ENCODE measurements at regions not wholly inside any gene's neighbourhood (a gene's known extent, or its start where the extent isn't known, plus 50 kb on each side); places are given as distances from the start of the nearest gene placed in this dataset.

DNA sequence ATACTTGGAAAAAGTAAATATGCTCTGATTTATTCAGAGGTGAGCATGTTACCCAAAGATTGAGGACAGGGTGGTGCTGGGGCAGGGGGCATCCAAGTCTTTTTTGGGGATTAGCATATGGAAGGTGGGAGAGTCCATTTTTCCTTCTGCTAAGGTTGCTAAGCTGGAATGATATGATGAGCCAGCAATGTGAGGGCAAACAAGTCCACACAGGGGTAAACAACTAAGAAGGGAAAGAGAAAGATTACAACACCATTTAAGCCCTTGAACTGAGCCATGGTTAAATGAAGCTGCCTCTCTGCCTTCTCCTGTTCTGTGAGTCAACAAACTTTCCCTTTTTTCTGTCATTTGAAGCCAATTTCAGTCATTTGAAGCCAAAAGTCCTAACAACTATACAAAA lies 89.0 kb downstream of the RPL22L1 start:
- DNase-seq (ENCODE audit: low read depth), result peak; percentile 92

DNA sequence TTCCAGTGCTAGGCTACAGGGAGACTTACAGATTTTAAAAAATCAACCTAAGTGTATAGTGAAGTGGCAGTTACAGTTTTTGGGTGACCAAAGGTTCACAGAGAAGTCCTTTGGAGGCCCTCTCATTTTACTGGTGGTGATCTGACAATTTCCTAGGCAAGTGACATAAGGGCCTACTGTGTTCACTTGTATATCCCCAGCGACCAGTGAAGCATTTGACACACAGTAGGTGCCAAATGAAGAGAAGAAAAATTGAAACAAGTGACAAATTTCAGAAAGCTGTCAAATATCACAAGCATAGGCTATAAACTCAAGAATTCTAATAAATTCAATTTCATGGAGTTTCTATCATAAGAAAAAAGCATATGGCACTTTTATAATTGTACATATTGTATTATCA lies 89.5 kb downstream of the RPL22L1 start:
- DNase-seq (ENCODE audit: low read depth), result no peak

DNA sequence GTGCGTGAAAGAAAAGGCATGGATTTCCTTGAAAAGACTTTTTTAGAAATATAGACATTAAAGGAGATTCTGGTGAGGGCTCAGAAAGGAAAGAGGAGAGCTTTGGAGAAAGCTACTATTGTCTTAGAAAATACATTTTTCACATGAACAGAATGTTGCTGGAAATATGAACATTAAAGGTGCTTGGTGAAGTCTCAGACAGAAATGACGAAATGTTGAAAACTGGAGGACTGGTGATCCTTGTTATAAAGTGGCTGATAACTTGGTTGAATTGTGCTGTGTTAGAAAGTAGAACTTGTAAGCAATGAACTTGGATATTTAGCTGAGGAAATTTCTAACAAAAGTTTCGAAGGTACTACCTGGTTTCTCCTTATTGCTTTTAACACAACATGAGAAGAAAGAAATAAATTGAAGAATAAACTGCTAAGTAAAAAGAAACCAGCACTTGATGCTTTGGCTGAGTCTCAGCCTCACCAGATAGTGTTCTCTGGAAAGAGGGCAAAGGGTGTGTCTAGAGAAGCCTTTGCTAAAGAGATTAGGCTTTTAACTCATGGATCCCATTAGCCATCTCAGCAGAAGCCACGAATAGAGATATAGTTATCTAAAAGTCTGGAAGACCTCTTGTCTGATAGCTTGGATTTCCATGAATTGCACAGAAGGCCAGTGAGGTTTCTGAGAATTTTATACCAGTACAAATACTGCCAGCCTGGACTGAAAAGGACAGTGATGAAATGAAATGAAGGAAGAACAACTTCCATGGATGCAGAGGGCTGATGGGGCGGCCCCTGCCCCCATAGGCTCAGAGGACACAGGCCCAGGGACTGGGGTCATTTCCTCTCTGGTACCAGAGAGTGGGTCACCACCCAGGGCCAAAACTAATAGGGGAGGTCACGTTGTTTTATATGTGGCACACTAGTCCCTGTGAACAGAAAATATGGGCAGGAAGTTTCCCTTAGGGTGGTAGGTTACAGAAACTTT lies 91.5 kb downstream of the RPL22L1 start:
- no peak for DNase-seq (ENCODE audit: low read depth)

DNA sequence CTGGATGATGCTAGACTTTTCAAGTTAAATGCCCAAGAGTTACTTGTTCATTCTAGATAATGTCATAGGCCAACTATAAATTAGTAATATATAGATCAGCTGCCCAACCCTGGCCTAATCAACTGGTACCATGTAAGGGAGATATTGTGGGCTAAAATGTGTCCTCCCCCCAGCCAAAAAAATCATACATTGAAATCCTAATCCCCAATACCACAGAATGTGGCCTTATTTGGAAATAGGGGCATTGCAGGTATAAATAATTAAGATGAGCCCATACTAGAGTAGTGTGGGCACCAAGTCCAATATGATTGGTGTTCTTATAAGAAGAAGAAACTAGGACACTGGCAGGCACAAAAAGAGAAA lies 92.5 kb downstream of the RPL22L1 start:
- DNase-seq (ENCODE audit: low read depth), result no peak

DNA sequence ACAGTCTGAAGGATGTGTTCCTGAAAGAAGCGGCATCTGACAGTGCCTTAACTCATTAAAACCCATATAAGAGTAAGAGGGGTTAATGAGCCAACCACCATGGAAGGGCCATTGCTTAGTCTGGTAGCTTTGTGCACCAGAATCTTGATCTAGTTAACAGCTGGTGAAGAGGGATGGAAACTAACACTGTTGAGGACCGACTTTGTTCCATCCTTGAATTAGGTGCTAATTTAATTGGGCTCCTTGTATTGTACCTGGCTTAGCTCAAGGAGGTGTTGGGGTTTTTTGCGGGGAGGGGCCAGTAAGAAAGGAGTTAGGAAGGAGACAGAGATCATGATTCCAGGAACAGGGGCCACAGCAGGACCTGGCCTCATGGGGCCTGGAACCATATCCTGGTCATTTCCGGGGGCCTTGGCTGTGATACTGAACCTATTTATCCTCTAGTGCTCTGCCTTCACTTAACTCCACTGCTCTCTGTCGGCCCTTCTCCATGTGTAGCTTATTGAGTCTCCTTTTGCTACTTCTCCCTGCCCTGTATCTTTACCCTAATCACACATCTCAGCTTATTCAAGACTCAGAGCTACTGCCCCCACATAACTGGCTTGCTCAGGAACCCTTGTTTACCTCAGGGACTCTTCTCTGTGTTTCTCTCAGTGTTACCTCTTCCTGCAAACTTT lies 93.0 kb downstream of the RPL22L1 start:
- DNase-seq (ENCODE audit: low read depth), result no peak

DNA sequence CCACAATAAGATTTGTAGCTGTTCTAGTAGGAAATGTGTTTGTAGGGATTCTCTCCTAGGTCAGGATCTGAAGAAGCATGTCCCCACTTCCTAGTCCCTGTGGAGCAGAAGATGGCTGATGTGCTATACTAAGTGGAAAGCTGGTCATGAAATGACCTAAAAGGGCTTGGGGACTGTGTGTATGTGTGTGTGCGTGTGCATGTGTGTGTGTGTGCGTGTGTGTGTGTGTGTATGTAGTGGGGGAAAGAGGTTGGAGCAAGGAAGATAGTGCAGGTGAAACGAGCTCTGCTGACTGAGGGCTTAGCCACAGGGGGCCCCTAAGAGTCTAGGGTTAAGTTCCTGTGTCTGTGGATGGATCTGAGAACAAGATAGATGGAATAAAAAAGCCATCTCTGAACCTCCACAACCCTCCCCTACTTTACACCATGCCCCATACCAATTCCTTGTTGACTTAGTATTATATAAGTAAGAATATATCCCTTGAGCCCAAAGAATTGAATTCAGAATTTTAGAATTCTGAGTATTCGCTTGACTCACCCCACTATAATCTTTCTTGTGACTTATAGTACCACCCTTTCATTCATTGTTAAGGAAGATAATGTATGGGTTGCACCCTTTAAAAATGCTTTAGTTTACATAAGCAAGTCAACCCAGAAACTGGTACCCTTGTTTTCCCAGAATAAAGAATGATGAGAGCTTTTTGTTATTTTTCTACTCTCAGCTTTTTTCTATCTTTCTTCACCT lies 96.1 kb downstream of the RPL22L1 start:
- DNase-seq (ENCODE audit: low read depth), result no peak

DNA sequence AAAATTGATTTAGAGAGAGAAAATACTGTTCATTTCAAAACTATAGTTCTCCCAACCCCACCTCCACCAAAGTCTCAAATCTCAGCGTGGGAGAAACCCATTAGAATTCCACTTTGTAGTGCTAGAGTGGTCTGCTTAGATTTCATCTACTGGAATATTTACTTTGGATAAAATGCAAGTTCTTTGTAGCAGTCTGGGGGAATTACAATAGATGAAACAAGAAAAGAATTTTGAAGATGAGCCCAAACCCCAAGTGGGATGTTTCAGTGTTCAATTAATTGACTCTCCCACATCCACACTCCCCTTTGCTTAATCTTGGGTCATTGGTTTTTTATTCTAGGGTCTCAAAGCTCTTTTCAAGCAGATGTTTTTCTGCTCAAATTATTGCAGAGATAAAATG lies 97.8 kb downstream of the RPL22L1 start:
- no peak for DNase-seq (ENCODE audit: low read depth)

DNA sequence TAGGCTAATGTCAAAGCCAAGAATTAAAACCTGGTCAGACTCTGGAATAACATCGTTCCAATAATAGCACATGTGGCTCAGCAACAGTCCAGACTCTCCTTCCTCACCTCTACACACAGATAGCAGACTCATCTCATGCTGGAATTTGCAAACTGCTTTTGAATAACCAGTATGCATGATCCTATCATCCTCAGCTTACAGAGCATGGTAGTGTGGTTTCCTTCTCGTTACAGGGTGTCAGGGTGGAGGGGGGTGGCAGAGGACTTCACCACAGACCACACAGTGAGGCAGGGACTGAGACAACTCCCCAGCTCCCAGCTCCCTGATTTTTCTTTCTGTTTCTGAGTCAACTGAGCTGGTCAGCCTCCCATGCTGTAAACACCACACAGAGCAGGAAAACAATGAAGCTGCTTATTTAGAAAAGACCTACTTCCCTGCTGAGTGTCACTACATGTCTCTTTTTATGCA lies 101.6 kb downstream of the RPL22L1 start:
- peak; percentile 54 for DNase-seq (ENCODE audit: low read depth)

DNA sequence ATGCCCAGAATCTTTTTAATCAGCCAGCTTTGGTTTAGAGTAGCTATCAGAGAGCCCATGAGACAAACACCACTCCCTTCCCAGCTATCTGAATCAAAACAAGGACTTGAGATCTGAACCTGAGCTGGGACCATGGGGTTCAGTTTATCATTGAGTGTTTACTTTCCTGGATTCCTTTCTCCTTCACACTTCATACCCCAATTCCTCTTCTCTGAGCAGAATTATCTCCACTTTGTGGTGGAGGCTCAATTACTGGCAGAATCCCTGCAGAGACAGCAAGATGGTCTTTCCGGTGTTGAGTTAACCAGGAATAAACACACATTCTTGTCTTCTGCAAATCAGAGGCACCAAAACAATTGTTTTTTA lies 102.4 kb downstream of the RPL22L1 start:
- no peak for DNase-seq (ENCODE audit: low read depth)

DNA sequence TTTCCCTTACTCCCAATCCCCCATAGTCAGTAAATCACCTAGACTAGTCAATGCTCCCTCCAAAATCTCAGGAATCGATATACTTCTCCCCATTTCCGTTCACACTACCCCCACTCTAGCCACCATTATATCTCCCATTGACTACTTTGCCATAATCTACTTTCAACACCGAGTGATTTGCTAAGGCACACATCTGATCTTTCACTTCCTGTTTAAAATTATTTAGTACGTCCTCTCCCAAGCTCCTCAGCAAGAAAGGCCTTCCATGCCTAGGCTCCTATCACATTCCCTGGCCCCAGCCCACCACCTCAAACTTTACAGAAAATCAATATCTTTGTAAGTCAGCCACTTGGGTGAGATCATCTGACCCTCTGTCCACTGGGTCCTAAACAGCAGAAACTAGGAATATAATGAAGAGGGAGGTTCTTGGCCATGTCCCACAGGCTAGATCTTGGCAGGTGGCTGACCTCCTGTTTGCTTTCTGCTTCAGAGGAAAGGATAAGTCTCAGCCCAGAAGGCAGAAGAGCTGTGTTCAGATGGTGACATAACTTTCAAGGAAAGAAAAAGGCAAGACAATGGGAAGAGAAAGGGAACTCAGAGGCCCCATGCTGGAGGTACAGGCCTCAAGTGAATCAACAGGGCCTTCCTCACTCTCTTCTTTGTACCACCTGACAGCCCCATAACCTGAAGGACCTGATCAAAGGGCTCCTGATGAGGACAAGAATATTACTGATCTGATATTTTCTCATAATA lies 103.0 kb downstream of the RPL22L1 start:
- no peak for DNase-seq (ENCODE audit: low read depth)

DNA sequence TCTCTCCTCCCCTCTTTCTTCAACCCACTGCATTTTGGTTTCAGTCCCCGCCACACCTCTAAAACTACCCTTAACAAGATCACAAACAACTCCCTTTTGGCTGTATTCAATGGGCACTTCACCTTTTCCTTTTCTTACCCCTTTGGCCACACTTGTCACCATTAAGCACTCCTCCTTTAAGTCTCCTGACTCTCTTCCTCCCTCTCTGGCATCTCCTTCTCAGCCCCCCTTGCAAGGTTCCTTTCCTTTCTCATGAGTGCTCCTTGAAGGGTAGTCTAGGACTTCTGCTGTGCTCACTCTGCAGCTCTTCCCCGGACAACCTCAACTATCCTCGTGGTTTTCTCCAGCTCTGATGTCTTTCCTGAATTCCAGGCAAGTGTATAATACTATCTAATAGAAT lies 103.7 kb downstream of the RPL22L1 start:
- DNase-seq (ENCODE audit: low read depth), result no peak

DNA sequence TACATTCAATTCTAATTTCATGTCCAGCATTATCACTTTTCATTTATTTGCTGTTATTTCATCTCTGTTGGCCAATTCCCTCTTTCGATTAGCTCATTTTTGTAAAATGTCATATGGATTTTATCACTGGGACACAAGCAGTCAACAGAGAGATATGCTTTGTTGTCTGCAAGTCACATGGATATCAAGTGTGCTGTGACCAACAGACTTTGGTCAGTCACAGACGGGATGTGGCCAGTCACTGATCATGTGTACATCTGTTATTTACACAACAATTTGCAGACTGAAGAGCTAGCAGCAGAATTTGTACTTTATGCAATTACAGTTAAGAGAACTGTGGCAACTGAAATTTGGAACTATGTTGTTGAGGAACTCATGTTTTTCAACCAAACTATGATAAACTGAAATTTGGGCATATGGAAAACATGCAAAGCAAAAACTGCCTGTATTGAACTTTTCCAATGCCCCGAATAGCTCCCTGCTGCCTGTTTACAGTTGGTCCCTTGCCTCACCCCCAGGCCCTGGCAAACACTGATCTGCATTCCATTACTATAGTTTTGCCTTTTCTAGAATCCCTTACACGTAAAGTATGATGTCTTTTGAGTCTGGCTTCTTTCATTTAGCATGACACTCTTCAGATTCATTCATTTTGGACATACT lies 104.4 kb downstream of the RPL22L1 start:
- no peak for DNase-seq (ENCODE audit: low read depth)

DNA sequence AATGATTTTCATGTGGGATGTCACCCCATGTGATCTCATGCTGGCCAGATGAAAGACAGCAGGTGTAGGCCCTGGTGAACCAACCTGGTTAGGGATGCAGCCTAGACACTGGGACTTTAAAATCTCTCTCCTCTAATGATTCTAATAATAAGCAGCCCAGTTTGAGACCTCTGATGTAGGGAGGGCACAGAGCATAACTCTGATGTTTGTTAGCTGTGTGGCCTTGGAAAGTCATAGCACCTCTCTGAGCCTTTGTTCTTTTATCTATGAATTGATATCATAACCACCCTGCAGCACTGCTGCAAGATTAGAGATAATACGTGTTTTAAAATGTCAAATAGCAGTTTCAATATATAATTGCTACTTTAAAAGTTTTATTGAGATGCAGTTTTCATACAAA lies 106.0 kb downstream of the RPL22L1 start:
- no peak for DNase-seq (ENCODE audit: low read depth)

DNA sequence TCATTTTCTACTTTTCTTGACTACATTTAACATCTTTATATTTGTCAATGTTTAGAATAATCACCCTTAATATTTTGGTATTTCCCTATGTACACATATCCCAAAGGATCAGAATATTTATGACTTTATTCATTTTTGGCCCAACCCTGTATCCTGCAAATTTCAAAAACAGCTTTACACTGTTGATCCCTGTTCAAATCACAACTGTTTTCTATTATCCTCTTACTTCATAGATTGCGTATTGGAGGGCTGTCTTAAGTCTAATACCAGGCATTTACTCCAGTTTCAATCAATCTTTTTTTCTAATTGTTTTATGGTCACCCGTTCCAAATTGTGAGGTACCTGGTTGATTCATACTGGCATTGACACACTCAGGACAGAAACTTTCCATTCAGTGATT lies 107.9 kb downstream of the RPL22L1 start:
- DNase-seq (ENCODE audit: low read depth), result no peak

DNA sequence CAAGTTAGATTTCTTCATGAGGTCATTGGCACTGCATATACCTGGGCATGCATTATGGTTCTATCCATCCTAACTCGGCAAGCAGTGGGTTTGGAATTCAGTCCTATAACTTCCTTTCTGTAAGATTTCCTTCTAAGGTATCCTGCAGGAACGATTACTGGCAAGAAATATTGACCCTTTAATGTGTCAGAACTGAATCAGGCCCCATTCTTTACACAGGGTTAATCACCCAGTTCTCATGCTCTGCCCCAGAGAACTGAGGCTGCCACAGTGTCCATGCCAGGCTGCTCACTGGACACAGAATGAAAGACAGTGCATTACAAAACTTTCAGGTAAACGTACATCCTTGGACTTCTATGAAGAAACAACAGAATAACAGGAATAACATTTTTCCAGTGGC lies 108.9 kb downstream of the RPL22L1 start:
- no peak for DNase-seq (ENCODE audit: low read depth)

DNA sequence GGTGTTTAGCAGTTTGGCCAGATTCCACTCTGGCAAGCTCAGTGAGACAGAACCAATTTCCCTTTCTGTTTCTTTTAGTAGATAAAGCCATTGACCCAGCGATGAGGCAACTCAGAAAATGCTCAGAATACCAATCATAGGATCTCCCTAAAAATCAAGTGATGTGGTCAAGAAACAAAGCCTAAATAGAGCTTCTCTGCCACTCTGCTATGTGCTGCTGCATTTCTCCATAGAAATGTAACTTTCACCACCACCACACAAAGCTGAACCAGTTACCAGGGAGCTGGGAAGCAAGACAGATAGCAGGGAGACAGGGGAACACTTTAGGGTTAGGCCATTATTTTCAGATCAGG lies 109.8 kb downstream of the RPL22L1 start:
- DNase-seq (ENCODE audit: low read depth), result peak; percentile 72

DNA sequence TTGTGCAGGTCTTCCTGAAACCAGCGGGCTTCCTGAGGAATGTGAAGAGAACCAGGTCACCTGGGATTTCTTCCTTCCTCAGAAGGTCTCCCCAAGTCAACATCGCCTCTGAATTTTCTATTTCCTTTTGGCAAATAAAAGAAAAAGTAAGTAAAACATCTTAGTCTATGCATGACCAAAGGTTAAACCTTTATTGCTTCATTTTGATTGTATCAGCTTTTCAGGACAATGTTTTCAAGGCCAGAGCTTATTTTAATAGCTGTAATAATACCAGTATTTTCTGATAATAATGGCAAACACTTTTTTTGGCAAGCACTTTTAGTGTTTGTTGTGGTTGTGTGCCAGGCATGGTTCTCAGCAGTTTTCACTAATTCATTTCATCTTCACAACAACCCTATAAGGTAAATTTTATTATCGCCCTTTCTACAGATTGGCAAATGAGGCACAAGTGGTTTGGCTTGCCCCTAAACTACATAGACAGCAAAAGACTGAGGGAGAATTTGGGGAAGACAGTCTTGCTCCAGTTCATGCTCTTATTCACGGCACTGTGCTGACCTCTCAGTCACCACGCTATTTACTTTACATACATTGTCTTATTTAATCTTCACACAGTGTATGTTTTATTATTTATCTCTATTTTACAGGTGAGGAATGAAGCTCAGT lies 110.4 kb downstream of the RPL22L1 start:
- no peak for DNase-seq (ENCODE audit: low read depth)

DNA sequence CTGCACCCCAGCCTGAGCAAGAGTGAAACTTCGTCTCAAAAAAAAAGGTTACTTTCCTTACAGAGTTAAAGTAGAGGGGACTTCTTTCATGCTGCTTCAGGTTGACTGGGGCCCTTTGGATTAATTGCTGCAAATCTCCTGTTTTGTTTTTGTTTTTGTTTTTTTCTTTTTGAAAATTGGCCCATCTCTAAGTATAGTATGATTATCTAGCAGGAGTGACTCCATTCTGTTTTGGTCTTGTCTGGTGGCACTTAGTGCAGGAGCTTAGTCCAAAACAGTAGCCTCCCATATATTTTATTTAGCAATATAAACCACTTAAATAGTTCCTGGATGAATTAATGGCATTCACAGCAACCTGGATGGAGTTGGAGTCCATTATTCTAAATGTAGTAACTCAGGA lies 113.0 kb downstream of the RPL22L1 start:
- DNase-seq (ENCODE audit: low read depth), result no peak

DNA sequence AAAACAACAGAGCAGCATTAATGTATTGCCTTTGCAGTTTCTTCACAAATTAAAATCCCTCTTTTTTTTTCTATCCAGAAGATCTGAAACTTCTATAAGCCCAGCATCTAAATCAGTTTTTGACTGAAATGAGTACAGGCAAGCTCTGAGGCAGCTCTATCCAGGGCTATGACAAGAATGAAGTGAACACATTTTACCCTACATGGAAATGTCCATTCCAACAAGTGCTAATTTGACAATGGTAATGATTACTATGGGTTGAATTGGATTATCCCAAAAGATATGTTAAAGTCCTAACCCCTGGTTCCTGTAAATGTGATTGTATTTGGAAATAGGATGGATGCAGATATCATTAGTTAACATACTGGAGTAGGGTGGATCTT lies 115.7 kb downstream of the RPL22L1 start:
- DNase-seq (ENCODE audit: low read depth), result no peak

DNA sequence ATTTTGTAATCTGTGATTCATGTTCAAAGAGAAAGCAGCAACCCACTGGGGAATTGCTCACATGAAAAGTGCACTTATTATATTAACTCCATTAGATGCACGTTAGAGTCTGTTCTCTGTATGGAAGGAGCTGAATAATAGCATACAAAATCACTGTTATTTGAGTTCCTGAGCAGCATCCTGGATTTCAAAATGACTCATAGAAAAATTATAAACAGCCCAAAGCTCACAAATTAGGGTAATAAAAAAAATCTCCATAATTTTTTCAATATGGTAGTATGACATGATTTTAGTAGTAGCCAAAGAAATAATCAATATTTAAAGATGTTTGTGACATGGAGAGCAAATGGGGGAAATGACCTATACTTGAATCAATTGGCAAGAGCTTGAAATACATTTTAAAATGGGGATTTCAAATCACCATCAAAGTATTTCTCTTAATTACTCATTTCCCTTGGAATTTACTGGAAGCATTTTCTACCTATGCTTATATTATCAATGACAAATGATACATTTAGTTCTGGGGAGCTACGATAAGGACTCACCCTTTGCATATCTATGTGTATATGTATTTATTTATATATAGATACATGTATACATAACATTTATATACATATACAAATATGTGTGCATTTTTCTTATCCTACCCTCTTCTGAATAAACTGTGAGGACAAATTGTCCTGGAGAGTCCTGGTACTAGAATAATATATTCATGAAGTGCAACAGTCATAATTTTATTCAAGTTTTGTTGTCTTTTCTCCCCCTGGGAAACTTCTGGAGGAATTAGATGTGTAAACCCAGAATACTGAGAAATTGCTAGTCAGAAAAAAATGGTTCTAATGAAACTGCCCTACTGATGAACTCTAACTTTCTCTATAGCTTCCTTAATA lies 116.3 kb downstream of the RPL22L1 start:
- DNase-seq (ENCODE audit: low read depth), result peak; percentile 50
